Bronchial epithelial cell (primary cell): ENCODE measurements at regions not wholly inside any gene's neighbourhood (a gene's known extent, or its start where the extent isn't known, plus 50 kb on each side); places are given as distances from the start of the nearest gene placed in this dataset.
A peak's percentile ranks its signal among the peaks of the same experiment; 100 is the strongest.

Source experiments
- DNase-seq: peaks from one replicate; pipeline ENCODE4 v3.0.0-alpha.2; 2010; ENCODE audit warnings: low read depth
- FAIRE-seq: peaks from 2 replicates; lab custom pipeline; 2011; peaks lifted over from hg19 to GRCh38; lab: Jason Lieb, UNC
- H3K27me3 ChIP-seq: 2 replicates; pipeline ENCODE4 v1.5.1; 2011; ENCODE audit warnings: low read length; ENCODE audit not compliant: control insufficient read depth, insufficient read depth
- H3K36me3 ChIP-seq: 2 replicates; pipeline ENCODE4 v1.5.1; 2011; ENCODE audit warnings: low read length; ENCODE audit not compliant: control insufficient read depth, insufficient read depth
- H3K4me3 ChIP-seq: 2 replicates; pipeline ENCODE4 v1.5.1; 2011; ENCODE audit warnings: mild to moderate bottlenecking, low read depth, low read length, control low read depth
- TF ChIP-seq, protein P1 (sequence below): IDR thresholded peaks from 2 replicates; pipeline ENCODE4 v1.5.1; 2011; ENCODE audit warnings: mild to moderate bottlenecking, moderate library complexity, low read length, control low read depth, inconsistent platforms; ENCODE audit not compliant: insufficient read depth, severe bottlenecking

DNA sequence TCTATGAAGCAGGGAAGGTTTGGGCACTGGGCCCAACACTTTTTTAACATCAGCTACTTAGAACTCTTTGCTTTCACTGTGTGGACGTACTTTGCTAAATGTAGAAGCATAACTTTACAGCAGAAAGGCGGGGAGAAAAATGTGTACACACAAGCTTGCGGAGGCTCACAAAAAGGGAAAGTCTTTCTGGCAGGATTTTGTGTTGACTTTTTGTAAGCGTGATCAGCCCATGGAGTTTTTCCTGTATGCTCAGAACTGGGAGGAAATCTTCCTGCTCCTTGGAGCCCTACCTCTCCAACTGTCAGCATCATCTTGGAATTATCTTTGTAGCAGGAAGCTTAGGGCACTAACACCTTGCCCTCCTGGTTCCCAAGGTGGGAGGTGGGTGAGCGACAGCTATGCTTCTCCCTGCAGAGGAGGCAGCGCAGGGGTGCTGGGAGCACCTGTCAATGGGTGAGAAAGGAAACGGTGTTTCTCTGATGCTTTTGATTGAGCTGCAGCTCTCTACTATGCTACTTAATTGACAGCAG is 321.9 kb downstream of the GADD45G start:
- H3K4me3 ChIP-seq: no peak overlapping the region
- no peak for FAIRE-seq
- TF ChIP-seq, protein P1, sequence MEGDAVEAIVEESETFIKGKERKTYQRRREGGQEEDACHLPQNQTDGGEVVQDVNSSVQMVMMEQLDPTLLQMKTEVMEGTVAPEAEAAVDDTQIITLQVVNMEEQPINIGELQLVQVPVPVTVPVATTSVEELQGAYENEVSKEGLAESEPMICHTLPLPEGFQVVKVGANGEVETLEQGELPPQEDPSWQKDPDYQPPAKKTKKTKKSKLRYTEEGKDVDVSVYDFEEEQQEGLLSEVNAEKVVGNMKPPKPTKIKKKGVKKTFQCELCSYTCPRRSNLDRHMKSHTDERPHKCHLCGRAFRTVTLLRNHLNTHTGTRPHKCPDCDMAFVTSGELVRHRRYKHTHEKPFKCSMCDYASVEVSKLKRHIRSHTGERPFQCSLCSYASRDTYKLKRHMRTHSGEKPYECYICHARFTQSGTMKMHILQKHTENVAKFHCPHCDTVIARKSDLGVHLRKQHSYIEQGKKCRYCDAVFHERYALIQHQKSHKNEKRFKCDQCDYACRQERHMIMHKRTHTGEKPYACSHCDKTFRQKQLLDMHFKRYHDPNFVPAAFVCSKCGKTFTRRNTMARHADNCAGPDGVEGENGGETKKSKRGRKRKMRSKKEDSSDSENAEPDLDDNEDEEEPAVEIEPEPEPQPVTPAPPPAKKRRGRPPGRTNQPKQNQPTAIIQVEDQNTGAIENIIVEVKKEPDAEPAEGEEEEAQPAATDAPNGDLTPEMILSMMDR: no peak
- peaks cover 2% of the 10 kb centered on the region for H3K27me3 ChIP-seq
- H3K36me3 ChIP-seq: no peaks in the 10 kb centered on the region
- DNase-seq: no peak

DNA sequence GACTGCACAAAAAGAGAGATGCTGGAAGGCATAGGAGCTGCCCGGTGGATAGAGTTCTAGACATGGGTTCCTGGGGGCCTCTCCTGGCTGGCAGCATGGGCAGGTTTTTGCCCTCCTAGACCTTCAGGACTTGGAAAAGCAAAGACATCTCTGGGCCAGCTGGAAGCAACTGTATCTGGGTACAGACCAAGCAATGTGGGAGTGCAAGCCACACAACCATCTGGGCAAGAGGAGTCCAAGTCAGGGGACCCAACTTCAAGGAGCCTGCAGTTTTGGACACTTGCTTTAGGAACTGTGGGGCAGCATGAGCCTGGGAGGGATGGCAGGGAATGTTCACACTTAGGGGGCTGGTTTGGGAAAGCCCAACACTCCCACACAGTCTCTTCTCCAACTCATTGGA is 323.3 kb downstream of the GADD45G start:
- FAIRE-seq (no peak), DNase-seq (no peak)
- TF ChIP-seq, protein P1: no peak
- H3K27me3 ChIP-seq: peaks cover 2% of the 10 kb centered on the region
- no peaks in the 10 kb centered on the region for H3K36me3 ChIP-seq
- H3K4me3 ChIP-seq: no peak overlapping the region

DNA sequence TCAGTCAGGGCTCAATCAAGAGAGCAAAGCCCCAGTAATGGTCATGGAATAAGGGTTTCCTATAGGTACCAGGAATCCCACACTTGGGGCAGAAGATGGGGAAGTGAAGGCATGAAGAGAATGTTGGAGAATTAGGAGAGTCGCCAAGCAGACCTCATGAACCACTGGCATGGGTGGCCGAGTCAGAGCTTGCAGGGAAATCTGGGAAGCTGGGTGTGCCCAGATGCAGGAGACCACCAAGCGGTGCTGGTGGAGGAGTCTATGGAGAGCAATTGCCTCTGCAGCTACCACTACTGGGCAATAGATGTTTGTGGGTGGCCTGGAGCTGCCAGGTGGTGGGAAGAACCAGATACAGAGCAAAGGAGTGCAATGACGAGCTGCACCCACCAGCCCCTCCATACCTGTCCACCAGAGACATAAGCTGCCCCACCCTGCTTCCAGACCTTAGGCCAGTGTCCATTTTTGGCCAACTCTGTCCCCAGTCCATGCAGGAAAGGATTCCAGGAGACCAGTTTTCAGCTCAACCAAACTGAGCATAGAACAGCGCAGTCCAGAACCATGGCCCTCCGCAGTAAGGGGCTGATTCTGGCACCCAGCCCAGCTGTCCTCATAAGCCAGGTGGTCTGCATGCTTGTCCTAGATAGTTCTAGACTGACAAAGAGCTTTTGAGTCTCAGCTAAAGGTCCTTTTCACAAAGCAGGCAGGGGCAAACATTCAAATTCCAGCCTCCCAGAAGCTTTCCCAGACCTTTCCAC is 323.9 kb downstream of the GADD45G start:
- Histone ChIP-seq H3K27me3 (peaks cover 2% of the 10 kb centered on the region), H3K4me3 (no peak overlapping the region)
- FAIRE-seq: peak; percentile 66

DNA sequence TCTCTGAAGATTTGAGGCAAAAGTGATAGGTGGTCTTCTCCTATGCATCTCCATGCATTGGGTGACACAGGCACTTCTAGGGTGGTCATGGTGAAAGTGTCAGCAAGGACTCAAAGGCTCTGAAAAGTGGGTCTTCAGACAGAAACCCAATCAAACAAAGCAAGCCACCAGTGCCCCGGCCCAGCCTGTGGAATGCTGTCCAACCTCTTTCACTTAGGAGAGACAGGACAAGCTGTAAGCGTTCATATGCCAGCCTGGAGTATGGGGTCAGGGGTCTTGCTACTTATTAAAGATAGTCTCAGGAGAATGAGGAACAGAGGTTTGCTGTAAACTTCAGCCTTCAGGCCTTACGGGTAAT is 324.5 kb downstream of the GADD45G start:
- peaks cover 4% of the 10 kb centered on the region for H3K27me3 ChIP-seq
- DNase-seq (no peak), FAIRE-seq (no peak)
- H3K4me3 ChIP-seq: no peak overlapping the region
- no peaks in the 10 kb centered on the region for H3K36me3 ChIP-seq
- TF ChIP-seq, protein P1: no peak

More for the DNA sequence above, 323.9 kb downstream of the GADD45G start:
- no peak for DNase-seq
- TF ChIP-seq, protein P1: no peak
- no peaks in the 10 kb centered on the region for H3K36me3 ChIP-seq

DNA sequence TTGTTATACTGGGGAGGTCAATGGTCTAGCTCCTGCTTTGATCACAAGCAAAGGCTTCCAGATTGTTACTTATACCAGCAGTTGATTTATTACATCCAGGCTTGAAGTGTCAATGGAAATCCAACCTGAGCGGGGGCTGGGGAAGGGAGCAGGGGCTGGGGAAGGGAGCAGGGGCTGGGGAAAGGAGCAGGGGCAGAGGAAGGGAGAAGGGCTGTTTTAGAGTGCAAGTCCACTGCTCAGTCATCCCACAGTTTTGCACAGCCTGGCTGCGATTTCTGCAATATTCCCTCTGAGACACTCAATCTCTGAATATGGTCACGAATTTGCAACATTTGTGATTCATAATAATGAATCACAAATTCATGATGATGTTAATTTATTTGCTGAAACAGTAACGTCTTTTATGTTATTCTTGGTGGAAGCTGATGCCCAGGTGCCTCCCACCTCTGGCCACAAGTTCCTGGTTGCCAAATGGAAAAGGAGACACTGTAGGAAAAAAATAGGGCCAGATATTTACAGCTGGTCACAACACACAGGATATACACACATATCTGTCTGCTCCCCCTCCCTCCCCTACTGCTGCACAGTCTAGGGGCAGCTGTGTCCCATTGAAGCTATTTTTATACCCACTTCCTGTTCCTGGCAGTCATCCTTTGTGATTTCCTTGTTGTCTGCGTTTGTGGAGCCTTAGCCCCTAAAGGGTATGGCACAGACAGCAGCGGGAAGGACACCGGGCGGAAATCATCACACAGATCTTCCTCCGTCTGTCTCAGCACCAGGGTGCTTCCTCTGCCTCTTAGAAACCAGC is 325.1 kb downstream of the GADD45G start:
- peaks cover 4% of the 10 kb centered on the region for H3K27me3 ChIP-seq
- peak; percentile 72 for DNase-seq
- TF ChIP-seq, protein P1: no peak
- H3K36me3 ChIP-seq: no peaks in the 10 kb centered on the region
- no peak for FAIRE-seq
- H3K4me3 ChIP-seq: no peak overlapping the region
